ENCODE measurements at regions not wholly inside any gene's neighbourhood (a gene's known extent, or its start where the extent isn't known, plus 50 kb on each side); places are given as distances from the start of the nearest gene placed in this dataset.
"Not testable (repeated sequence)": the region's sequence is repeated elsewhere in the genome, so short reads cannot be mapped to it uniquely, and the experiment has no call there.

DNA sequence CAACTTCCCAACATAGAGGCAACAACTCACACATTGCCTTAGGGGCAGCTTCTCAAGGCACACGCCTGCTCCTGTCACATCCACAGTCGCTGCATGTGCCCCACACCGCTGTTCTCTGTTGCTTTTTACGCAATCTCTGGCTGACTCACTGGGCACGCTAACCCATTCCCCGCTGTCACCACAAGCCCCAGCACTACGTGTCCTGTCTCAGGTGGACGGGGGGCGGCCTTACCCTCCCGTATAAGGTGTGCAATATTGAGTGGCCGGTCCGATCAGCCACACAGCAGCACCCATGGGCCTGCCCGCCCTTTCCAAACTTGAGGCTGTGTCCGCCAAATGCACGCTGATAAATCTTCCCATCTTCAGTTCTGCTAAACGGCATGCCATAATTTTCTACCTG lies 75.5 kb upstream of the TNK2 start:
- TF ChIP-seq, protein P1, sequence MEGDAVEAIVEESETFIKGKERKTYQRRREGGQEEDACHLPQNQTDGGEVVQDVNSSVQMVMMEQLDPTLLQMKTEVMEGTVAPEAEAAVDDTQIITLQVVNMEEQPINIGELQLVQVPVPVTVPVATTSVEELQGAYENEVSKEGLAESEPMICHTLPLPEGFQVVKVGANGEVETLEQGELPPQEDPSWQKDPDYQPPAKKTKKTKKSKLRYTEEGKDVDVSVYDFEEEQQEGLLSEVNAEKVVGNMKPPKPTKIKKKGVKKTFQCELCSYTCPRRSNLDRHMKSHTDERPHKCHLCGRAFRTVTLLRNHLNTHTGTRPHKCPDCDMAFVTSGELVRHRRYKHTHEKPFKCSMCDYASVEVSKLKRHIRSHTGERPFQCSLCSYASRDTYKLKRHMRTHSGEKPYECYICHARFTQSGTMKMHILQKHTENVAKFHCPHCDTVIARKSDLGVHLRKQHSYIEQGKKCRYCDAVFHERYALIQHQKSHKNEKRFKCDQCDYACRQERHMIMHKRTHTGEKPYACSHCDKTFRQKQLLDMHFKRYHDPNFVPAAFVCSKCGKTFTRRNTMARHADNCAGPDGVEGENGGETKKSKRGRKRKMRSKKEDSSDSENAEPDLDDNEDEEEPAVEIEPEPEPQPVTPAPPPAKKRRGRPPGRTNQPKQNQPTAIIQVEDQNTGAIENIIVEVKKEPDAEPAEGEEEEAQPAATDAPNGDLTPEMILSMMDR (IDR thresholded peaks at IDR 0.05), result not testable (repeated sequence)
- TF ChIP-seq POLR2A (IDR thresholded peaks at IDR 0.05), result not testable (repeated sequence)
